ENCODE measurements at regions not wholly inside any gene's neighbourhood (a gene's known extent, or its start where the extent isn't known, plus 50 kb on each side); places are given as distances from the start of the nearest gene placed in this dataset.

DNA sequence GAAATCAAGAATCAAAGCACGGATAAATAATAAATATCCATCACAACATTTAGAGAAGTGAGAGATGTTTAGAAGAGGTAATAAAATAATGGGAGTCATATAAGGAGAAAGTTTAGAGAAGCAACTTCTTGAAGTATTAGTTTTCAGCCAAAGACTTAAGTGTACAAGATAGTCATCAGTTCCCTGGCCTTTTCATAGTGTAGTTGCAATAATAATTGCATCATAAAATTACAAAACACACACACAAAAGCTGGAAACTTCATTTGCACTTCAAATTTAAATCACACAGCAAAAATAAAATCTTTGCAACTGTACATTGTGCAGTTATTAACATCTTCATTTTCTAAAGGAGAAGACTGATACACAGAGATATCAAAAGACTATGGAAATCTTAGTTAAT, 319.1 kb upstream of the RGMB start:
- no peak for DNase-seq (ENCODE audit: low read depth)

DNA sequence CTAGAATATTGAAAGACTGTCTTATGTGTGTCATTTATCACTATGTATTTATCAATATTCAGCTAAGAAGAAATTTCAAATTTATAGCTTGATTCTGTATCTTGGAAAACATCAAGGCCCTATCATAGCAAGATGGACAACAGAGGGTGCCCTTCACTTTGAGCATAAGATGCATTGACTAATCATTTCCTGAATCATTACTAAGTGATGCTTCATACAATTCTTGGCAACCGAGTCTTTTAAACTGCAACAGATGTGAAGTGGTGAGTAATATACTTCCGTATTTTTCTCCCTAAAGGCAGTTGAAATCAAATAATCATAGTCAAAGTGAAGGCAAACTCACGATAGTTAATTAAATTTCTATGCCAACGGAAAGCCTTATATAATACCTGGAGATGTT, 318.6 kb upstream of the RGMB start:
- peak; percentile 96 for DNase-seq (ENCODE audit: low read depth)

DNA sequence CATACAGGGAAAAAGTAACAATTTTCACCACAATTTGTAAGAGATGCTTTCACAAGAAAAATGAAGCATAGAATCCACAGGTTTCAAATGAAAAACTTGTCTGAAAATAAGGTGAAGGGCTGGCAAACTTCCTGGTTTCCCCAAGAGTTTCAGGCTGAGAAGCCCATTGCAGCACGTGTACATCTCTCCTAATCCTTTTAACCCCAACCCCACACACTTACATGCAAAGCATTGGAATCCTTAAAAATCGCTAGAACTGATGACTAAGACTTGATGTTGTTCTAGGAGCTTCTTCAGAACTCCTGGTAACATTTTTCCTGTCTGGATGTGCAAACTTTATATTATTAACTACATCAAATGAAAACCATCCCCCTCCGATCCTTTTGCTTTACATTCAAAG, 317.8 kb upstream of the RGMB start:
- peak; percentile 83 for DNase-seq (ENCODE audit: low read depth)

DNA sequence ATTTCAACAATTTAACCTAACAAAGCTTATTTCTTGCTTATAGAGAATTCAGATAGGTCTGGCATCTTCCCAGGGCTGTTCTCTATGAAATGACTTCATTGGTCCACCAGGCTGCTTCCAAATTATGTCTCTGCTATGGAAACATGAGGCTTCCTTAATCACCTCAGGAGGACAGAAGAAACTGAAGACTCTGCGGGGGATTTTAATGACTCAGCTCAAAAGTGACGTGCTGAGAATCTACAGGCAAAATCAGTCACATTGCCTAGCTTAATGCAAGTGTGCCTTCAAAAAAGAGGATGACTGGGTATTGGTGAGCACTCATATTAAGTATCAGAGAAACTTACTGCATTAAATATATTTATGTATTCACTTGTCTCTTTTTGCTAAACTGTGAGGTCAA, 315.5 kb upstream of the RGMB start:
- peak; percentile 79 for DNase-seq (ENCODE audit: low read depth)

DNA sequence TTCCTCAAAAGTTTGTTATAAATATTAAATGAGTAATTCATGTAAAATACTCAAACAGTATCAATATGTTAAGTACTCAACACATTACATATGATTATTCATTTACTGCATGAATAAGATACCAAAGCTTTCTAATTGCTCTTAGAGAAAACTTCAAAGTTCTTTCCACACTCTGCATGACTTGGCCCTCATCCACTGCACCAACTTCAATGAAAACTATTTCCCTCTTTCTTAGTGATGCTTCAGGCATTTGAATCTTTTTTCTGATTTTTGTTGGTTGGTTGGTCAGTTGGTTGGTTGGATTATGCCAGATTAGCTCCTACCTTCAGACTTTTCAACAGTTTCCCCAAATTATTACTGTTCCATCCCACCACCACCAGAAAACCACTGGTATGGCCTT, 314.7 kb upstream of the RGMB start:
- DNase-seq (ENCODE audit: low read depth), result no peak

DNA sequence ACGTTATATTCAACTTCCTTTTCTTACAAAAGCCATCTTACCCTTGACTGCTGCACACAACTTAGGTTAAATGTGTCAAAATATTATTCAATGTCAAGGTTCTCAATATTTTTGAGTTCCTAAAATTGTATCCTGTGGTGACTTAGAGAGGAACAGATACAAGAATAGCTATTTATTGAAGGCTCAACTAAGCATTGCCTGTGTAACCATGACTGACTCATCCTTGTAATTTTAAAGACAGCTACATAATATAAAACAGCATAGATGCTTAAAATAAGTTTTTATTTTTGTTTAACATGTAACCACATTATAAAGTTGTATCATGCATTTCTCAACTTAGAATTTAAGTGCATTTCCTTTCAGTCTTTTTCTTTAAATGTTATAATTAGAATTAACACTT, 312.9 kb upstream of the RGMB start:
- DNase-seq (ENCODE audit: low read depth), result no peak

DNA sequence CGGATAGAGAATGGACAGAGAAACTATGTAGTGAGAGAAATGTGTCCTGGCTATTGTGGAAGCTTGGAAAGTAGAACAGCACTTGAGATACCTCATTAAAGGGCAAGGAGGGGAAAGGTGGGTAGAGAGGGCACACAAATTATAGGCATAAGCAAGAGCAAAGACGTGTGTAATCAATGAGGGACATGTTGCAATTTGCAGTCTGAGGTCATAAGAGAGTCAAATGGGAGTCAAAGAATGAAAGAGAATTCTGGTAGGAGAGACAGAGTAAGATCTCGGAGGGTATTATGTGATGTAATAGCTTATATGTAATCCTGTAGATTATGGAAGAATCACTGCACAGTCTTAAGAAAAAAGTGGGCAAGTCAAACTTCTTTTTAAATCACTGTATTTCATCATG, 312.0 kb upstream of the RGMB start:
- DNase-seq (ENCODE audit: low read depth), result no peak

DNA sequence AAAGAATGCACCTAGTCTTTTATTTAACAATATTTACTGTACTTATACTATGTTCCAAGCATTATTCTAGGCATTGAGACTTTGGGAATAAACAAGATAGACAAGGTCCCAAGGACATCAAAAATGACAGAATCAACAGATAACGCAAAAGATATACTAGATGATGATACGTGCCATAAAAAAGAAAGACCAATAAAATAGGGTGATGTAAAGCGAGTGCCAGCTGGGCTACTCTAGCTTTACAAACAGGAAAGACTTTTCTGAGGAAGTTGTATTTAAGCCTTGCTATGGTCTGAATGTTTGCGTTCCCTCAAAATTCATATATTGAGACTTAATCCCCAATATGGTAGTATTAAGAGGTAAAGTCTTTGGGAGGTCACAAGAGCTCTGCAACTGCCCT, 310.2 kb upstream of the RGMB start:
- DNase-seq (ENCODE audit: low read depth), result no peak

DNA sequence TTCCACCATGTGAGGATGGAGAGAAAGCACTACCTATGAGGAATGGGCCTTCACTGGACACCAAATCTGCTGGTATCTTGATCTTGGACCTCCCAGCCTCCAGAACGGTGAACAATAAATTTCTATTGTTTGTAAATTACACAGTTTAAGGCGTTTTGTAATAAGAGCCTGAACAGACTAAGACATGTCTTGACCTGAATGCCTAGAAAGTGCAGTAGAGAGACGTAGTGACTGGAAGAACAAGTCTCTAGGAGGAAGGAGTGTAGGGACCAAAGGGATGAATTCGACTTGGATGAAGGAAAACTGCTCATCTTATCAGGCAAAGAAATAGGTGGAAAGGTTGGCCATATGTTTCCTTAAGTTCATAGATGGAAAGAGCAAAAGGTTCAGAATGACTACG, 309.8 kb upstream of the RGMB start:
- DNase-seq (ENCODE audit: low read depth), result no peak

DNA sequence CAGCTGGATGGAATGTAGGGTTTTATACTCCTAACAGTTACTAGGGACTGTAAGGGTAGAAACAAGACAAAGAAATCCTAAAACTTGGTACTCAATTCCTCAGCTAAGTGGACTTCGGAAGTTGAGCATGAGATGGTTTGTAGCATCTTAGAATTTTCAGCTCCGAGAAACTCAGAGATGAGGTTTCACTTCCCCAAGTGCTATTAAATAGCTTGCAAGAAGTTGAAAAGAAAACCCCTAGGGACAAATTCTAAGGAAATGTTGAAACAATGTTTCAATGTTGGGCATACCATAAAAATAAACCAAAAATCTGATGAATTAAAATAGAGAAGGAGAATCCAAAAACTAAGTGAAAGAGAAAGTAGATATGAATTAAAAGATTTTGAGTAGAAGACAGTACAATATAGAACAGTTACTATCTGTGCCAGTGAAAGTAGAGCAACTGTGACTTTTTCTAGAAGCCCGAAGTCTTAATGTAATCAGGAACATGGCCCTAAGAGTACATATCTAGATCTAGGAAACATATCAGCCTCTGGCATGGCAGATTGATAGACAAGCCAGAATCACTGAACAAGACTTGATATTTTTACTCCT, 308.6 kb upstream of the RGMB start:
- no peak for DNase-seq (ENCODE audit: low read depth)

DNA sequence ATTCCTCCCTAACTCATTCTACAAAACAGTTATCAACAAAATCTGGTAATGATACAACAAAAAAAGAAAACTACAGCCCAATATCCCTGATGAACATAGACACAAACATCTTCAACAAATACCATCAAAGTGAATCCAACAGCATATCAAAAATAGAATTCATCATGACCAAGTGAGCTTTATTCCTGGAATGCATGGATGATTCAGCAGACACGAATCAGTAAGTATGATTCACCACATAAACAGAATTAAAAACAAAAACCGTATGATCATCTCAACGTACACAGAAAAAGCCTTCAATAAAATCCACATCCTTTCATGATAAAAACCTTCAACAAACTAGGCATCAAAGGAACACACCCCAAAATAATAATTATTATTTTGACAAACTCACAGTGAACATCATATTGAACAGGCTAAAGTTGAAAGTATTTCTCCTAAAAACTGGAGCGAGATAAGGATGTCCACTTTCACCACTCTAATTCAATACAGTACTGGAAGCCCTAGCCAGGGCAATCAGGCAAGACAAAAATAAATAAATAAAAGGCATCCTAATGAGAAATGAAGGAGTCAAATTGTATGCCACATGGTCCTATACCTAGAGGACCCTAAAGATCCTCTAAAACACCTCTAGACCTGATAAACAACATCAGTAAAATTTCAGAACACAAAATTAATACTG, 305.1 kb upstream of the RGMB start:
- DNase-seq (ENCODE audit: low read depth), result peak; percentile 81

DNA sequence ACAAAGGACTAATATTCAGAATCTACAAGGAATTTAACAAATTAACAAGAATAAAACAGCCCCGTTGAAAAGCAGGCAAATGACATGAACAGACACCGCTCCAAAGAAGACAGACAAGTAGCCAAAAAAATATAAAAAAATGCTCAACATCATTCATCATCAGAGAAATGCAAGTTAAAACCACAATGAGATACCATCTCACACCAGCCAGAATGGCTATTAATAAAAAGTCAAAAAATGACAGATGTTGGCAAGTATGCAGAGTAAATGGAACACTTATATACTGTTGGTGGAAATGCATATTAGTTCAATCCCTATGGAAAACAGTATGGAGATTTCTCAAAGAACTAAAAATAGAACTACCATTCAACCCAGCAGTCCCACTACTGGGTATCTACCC, 302.7 kb upstream of the RGMB start:
- no peak for DNase-seq (ENCODE audit: low read depth)

DNA sequence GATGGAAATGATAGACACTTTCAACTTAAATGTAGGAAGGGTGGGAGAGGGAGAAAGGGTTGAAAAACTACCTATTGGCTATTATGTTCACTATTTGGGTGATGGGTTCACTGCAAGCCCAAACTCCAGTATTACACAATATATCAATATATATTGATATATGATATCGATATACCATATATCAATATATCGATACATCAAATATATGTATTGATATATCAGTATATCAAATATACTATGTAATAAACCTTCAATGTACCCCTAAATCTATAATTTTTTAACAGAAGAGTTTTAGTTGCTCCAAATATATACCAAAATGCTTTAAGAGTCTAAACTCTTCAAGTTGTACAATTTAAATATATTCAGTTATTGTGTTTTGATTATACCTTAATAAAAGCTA, 302.0 kb upstream of the RGMB start:
- DNase-seq (ENCODE audit: low read depth), result no peak

DNA sequence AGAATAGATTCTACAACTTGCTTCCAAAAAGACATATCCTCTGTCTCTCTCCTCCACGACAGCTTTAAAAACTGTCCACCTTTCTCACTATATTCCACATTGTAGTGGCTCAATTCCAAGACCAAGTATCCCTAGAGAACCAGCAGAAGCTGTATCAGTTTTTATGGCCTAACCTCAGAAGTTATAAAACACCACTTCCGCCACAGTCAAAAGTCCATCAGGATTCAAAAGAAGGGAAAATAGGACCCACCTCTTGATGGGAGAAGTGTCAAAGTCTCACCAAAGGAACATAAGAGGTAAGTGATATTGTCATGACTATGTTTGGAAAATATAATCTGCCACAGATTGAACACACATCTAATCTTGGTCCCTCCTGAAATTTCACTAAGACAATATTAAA, 299.2 kb upstream of the RGMB start:
- no peak for DNase-seq (ENCODE audit: low read depth)

DNA sequence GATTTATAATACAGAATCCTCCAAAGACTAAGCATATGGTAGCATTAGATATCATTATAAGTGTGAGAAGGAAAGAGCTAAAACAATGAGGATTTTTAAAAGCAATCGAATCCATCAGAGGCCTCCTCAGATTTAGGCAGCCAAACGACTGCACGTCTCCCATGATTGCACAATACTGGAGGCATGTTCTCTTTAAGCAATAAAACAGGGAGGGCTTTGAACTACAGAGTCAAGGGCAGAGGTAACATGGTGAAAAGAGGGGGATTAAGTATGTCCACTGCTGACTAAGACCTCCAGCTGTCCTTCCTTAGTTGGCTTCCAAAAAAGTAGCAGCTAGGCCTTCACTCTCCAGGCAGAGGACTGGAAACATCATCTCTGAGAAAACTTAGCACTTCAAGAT, 298.7 kb upstream of the RGMB start:
- DNase-seq (ENCODE audit: low read depth), result no peak

DNA sequence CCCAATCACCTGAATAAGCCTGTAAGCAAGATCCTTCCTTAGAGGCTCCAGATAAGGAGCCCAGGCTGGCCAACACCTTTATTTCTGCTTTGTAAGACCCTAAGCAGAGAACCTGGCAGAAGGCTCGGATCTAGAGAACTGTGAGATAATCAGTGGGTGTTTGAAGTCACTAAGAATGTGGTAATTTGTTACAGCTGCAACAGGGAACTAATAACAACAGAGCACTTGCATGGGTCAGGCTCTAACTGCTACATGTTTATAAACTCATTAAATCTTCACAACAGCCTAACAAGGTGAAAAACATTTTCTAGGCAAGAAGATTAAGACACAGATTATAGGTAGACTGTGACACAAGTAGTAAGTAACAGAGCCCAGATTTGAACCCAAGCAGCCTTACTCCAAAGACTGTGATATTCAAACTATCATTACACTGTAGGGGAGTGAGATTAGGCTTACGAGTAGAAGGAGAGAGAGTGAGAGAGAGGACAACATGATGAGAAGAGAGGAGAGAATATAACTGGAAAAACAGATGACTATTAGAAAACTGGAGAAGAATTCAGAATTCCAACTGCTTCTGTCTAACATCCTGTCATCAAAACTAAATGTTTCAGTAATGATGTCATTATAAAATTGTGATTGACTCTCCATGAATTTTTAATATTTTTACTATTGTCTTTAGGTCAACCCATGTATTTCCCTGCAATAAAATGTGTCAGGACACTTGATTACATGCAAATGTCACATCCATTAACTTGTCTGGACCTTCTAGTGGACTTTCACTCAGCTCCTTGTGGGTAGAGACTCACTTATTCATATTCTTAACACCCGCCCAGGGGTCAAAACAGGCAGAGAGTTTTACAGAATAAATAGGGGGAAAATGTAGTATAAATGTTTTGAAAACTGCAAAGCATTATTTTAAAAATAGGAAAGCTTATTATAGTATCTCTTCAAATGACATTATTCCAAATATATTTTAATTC, 290.9 kb upstream of the RGMB start:
- no peak for DNase-seq (ENCODE audit: low read depth)

DNA sequence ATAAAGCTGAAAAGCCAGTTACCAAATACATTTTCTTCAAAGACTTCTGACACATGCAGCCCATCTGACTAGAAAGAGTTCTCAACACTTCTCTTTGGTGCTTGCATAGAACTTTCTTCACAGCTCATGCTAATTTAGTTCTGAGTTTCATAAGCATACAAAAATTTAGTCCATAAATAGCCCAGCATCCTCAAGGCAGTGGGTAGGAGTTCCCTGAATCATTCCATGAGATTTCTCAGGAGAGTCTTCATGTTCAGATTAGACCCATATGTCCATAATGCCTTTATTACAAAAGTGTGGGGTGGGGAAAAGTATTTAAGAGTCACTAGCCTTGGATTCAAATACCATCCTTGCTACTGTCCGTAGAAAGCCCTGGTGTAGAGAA, 290.2 kb upstream of the RGMB start:
- peak; percentile 71 for DNase-seq (ENCODE audit: low read depth)

DNA sequence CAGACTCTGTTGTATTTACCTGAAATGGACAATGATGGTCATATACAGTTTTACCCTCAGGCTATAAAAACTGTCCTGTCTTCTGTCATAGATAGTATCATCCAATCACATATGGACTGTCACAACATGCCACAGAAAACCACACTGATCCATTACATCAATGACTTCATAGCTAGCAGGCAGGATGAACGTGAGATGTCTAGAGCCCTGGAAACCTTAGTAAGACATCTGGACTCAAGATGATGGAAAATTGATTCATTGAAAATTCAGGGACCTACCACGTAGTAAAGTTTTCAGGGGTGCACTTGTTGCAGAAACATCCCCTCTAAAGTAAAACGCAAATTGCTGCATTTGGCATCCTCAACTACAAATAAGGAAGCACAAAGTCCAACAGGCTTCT, 284.4 kb upstream of the RGMB start:
- no peak for DNase-seq (ENCODE audit: low read depth)

DNA sequence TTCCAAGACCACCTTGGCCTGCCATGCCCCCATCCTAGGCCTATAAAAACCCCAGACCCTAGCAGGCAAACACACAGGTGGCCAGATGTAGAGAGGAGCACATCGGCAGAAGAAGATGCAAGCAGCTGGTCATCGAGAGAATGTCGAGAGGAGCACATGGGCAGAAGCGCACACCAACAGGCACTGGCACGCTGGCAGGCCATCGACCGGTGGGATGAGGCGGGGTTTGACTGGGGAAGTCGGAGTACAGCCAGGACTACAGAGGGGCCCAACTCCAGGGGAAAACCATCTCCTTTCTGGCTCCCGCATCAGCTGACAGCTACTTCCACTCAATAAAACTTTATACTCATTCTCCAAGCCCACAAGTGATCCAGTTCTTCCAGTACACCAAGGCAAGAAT, 283.1 kb upstream of the RGMB start:
- no peak for DNase-seq (ENCODE audit: low read depth)

DNA sequence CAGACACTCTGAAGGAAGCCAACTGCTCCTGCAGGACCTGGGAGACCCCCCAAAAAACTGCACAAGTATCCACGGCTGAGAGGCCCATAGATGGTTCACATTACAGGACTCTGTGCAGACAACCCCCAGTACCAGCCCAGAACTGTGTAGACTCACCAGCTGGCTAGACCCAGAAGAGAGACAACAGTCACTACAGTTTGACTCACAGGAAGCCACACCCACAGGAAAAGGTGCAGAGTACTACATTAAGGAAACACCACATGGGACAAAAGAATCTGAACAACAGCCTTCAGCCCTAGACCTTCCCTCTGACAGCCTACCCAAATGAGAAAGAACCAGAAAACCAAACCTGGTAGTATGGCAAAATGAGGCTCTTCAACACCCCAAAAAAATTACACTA, 281.2 kb upstream of the RGMB start:
- no peak for DNase-seq (ENCODE audit: low read depth)

DNA sequence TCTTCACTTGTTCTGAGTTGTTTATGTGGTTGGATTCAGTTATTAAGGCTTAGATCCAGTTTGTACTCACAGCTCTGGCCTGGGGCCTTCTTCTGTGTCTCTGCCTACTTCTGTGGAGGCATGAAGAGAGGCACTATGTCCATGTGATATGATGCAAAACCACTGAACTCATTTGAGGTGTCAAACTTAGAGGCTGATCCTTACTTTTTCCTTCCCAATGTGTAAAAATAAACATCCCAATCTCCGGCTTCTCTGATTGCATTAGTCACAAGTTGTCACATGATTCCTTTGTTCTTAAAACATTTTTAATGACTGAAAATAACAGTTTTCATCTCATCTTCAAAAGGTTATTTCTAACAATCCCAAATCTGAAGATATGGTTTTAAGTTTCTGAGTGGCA, 276.0 kb upstream of the RGMB start:
- DNase-seq (ENCODE audit: low read depth), result no peak

DNA sequence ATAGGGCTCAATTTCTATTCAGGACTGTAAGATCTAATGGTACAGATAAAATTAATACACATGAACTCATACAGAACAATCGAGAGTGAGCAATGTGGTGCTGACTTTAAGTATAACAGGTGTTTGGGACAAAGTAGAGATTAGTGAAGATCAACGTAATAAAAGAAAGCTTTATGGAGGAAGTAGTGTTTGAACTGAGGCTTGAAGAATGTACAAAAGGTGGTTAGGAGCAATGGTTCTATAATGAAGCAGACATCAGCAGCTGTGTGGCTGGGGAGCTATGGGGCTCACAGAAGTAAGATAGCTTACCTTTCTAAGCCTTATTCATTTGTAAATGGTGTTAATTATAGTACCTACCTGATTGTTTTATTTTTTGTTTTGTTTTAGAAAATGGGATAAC, 275.4 kb upstream of the RGMB start:
- DNase-seq (ENCODE audit: low read depth), result no peak

DNA sequence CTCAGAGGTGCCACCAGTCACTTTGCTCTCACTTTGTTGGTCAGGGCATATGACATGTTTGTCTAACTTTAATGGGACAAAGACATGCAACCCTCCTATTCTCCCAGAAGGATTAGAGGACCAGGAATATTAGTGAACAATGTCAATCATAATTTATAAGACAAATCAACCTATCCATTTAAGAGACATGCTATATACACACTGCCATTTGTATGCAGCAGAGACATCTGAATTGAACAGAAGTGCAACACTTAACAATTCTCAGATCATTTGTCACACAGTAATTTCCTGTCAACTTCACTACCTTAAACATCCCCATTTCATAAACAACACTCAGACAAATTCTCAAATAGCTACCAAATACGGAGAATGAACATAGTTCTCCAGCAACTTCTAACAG, 273.6 kb upstream of the RGMB start:
- DNase-seq (ENCODE audit: low read depth), result no peak

All from fibroblast of the conjunctiva (primary cell).